HG02970 (cell line): ENCODE measurements at regions not wholly inside any gene's neighbourhood (a gene's known extent, or its start where the extent isn't known, plus 50 kb on each side); places are given as distances from the start of the nearest gene placed in this dataset.

ENCODE experiments used
- ATAC-seq: cut with Tn5 transposase; IDR thresholded peaks from one replicate; pipeline ENCODE4 v1.9.1; 2021; ENCODE audit warnings: mild to moderate bottlenecking, moderate library complexity, moderate number of reproducible peaks; ENCODE audit not compliant: unreplicated experiment, low FRiP score

DNA sequence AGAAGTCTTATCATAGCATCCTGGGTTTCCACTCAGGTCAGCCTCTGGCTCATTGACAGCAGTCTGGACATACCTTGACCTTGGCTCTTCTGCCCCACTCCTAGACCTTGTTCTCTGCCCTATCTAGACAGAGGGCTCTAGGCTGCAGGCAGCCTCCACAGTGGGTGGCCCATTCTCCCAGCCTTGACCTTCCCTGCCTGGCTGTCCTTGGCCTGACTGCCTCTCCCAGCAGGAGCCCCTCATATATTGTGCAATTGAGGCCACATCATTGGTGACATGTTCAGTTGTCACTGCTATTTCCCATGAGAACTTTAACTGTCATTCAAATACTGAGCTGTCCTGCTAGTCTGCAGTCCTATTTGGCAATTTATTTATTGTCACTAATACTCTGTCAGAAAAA lies 503.4 kb downstream of the PLXNA4 start:
- ATAC-seq = no peak

DNA sequence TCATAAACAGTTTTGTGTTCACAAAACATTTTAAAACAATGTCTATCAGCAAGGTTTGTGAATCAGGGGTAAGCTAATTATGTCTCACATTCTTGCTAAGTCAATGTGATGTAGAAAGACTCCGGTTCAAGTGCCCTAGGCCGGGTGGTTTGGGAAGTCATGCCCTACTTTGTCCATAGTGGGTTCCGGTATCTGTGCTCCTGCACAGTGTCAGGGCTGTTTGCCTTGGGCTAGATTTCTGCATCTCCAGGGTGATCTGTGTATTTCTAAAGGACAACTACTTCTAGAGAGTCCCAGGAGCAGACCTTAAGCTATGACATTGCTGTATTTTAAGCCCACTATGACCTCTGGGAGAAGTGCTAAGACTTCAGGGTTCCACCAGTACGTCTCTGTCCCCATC lies 504.1 kb downstream of the PLXNA4 start:
- ATAC-seq = no peak

DNA sequence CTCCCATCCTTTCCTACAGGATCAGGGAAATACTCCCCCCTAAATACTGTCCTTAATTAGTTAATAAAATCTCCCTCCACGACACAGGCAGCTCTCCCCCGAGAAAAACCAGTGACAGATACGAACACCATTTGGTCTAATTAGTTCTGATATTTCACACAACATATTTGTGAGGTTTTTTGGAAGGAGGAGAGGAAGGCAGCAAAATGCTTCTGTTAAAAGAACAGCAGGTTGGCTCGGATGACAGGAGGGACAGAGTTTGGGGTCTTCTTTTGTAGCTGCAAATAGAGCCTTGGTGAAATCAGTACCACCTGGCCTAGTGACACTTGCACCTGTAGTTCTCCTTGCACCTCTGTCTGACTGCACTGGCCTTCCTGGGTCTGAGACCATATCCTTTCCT lies 507.0 kb downstream of the PLXNA4 start:
- no peak for ATAC-seq

DNA sequence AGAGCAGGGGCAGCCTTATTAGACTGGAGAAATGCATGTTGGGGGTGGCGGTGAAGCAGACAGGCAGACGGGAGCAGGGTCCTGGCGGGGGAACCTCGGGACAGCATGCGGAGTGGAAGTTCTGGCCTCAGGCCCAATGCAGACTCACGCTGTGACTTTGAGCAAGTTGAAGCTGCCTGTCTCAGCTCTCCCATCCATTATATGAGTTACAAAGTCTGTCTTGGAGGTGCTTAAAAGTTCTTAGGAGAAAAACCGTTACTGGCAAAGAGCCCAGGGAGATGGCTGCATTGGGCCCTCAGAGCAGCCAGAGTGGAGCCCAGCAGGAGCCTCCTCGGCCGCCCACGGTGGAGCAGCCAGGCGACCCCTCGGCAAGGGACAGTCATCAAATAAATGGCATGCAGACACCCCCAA lies 509.5 kb downstream of the PLXNA4 start:
- ATAC-seq = no peak

DNA sequence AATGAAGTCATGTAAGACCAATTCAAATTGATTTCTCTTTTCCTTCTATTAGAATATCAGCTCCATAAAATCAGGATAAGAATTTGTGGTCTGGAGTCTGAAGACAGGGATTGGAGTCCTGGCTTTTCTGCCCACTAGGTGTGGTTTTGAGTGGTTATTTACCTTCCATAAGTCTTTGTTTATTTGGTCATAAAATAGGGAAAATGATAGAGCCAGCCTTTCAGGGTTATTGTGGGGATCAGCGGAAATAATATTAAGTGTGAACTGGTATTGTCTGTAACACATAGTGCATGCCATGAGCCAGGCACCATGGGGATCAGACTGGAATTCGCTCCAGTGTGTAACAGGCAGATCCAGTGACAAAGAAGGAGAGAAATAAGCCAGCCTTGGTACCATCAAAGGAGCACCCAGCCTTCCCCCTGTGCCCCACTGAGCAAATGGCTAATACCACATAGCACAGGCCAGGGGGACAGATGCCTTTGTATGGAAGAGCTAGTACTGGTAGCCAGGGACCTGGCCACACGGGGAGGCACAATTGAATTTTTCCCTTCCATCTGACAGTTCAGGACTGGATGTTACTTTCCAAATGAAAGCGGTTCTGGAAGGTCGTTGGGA lies 509.7 kb upstream of the PODXL start:
- ATAC-seq = no peak

DNA sequence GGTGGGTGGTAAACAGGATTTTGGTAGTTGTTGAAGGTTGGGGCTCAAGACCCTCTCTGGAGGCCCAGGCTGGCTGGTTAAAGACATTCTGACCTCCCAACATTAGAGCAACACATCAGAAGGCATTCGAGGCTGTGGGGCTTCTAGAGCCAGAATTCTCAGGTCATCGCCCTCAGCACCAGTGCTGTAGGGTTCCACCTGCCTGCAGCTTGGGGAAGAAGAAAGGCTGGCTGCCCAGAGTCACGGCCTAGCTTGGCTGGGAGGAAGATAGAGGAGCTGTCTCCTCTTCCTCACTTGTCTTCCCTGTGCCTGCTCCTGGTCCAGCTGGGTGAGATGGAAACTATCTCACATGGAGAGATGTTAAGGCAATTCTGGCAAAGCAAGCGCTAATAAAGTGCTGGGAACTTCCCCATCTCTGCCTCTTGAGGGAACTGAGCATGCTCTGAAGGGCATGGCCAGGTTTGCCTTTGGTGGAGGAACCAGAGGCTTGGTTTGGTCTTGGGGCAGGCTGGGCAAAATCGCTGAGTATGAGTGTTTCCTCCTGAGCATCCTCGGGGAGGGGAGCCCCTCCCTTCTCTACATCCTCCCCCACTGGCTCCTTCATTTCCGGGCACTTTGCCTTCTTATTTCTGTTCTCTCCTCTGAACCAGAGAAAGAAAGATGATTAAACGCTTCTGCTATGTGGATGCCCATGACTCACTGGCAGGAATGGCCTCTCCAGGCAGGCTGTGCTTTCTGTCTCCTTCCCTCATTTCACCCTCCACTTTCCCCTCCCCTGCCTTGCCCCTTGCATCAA lies 509.0 kb upstream of the PODXL start:
- ATAC-seq = no peak

DNA sequence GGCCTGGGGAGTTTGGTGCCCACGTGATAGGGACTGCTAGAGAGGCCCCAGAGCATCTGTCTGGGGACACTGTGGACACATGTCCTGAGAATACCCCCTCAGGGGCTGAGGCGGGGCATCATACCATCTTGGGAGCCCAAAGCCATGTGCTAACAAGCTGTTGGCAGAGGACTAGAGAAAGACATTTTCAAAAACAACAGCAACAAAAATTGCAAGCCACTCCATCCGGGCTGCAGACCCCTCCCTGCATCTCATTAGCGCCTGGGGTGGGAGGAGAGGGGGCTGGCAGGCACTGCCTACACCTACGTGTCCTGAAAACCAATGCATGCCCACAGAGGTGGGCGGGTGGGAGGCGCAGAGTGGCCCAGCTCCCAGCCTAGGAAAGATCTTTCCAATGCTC lies 507.4 kb upstream of the PODXL start:
- ATAC-seq = no peak

DNA sequence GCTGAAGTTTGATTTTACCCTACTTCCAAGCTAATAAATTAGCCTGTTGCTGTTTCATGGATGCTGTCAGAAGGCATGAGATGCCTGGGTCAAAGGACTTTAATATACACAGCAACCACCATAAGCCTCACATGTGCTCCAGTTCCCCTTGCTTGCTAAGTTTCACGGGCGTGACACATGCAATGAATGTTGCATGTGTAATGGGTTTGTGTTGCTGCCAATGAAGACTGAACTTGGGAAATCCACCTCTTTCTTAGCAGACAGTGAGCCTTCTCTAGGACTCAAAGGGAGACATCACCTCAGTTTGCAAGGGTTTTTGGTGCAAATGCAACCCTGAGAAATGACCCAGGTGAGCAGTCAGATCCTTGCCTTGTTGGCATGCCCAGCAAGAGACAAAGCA lies 505.5 kb upstream of the PODXL start:
- no peak for ATAC-seq

DNA sequence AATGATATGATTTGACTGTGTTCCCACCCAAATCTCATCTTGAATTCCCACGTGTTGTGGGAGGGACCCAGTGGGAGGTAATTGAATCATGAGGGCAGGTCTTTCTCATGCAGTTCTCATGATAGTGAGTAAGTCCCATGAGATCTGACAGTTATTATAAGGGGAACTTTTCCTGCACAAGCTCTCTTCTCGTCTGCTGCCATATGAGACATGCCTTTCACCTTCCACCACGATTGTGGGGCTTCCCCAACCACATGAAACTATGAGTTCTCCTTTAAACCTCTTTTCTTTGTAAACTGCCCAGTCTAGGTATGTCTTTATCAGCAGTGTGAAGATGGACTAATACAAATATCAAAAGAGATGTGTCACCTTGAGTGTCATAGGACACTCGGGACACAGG lies 502.7 kb upstream of the PODXL start:
- no peak for ATAC-seq

DNA sequence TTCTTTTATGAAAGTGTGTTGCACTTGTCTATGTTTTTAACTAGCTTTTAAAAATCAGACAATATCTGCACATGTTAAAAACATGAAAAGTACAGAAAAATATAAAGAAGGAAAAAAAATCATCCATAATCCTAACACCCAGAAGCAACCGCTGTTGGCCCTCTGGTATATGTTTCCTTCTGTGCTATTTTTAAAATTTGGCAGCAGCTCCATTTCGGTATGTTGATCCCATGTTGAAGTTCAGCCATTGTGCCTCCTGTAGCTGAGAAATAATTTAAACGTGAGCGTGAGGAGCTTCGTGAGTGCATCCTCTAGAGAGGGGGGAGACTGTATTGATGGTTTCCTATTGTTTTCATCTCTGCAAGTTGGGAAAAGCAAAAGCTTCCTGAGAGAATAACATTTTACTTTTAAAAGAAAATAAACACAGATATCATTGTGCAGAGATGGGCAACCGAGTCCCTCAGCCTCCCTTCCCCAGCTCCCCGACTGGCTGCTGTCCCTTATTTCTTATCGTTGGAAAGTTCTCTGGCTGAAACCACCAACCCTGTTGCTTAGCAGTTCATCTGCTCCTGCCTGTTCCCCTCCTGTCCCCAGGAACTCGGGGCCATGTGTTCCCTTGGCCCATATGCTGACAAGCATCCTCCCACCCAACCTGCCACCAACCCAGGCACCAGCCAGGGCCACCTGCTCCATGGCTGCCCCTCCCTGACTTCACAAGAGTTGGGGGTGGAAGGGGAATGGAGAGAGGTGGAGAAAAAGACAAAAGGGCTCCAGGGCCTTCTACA lies 499.1 kb upstream of the PODXL start:
- no peak for ATAC-seq

DNA sequence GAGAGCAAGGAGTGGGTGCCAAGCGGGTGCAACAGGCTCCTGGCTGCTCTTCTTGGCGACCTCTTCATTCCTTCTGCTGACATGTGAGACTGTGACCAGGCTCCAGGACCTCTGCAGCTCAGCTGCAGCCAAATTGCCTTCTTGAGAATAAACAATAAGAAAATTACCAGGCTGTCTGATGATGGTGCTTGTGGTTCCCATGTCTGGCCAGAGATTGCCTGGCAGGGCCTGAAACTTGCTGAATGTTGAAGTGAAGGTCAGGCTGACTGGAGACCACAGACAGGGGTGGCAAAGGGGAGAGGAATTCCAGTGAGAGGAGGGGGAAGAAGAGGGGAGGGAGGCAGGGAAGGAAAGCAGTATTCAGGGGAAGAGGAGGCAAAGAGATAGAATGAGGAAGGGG lies 497.4 kb upstream of the PODXL start:
- ATAC-seq = no peak

DNA sequence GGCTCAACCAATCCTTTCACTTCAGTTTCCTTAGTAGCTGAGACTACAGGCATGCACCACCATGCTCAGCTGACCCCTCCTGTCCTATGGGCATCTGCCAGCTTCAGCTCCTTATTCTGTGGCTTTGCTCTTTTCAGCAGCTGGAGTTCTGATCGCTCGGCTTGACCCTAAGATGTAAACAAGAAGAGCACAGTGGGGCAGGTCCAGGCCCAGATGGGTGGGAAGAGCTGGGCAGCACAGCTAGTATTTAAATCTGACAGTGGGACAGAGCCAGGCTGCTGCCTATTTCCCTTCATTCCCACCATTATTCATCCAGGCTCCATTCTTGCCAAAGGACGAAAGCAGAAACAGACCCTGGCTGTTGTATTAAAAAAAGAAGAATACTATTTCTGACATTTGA lies 494.9 kb upstream of the PODXL start:
- no peak for ATAC-seq

DNA sequence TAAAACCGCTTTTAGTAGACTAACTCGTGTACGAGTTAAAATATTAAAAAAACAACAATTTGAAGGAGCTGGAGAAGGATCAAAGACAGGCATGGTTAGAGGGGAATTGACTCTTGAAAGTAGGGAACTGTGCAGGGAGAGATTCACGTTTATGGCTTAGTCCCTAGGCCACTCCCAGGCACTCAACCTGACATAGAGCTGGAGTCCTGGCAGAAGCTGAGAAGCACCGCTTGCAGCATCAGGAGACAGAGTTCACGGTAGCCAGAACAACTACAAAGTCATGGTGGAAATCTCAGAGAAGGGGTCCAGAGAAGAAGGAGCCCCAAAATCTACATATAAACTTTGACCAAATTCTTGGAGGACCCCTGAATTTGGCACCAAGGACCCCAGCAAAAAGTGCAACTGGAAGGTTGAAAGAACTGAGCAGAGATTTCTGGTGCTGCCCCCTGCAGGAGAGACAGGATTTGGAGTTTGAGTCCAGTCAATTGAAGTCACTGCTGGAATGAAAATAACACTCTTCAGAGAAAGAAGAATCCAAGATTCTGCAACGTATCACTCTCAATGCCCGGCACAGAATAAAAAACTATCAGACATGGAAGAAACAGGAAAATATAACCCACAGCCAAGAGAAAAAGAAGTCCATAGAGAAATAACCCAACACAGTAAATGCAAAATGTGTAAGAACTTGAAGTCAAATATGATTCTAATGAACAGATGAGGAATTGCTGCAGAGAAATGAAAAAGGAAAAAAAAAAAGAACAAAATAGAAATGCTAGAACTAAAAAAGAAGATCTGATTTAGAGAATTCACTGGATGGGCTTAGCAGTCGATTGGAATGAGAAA lies 493.3 kb upstream of the PODXL start:
- no peak for ATAC-seq

DNA sequence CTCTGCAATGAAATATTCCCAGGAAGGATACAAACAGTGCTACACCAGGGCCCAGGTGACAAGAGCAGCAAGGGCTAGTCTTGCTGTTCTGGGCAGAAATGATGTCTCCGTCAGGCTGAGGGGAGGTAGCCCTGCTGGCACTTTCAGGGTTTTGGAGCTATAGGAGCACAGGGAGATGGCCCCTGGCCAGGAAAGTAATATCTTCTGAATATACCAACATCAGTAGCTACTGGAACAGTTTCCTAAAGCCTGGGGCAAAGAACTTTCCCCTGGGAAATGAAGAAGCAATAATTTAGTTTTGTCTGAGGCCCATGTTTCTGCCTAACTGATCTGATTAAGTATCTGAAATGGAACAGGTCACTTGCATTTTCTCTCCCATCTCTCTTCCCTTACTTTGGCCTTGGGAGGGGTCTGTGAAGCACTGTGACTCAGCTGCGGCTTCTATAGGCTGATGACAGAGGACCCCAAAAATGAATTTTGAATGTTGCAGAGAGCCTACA lies 489.1 kb upstream of the PODXL start:
- ATAC-seq = no peak

DNA sequence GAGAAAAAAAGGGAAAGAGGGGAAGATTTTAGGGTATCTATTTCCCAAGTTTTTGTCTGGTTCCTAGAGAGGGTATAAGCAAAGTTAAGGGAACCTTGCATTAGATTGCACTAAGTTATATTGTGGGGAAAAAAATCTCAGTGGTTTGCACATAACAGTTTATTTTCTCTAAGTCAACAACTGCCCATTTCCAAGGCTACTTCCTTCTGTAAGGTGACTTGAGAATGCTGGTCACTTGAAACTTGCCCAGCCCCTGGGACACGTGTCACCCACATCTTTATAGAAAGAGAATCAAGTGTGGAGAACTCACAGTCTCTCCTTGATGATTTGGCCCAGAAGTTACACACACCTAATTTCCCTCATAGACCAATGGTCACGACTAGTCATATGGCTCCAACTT lies 488.6 kb upstream of the PODXL start:
- ATAC-seq = no peak

DNA sequence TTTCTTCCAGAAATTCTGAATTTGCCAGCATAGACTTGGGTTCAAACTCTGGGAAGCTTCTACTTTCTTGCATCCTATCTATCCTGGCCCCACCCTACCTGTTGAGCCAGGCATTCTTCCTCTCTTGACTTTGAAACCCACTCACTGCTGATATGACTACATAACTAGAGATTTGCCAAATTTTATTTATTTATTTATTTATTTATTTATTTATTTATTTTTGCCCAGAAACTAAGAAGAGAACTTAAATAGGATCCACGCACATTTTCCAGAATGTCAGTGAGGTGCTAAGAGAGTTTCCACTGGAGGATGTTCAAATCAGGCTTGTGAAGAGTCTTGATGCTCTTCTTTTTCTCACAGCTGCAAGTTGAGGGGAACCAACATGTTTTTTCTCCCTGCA lies 487.8 kb upstream of the PODXL start:
- ATAC-seq = no peak

DNA sequence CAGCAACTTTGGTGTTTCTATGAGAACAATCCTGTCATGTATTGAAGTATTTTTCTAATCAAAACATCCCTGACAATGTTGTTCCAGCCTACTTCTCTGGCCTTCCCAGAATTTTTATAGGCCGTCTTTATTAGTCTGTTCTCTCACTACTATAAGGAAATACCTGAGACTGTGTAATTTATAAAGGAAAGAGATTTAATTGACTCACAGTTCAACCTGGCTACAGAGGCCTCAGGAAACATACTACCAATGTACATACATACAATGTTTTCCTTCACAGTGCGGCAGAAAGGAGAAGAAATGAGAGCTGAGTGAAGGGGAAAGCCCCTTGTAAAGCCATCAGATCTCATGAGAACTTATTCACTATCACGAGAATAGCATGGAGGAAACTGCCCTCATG lies 484.7 kb upstream of the PODXL start:
- no peak for ATAC-seq

DNA sequence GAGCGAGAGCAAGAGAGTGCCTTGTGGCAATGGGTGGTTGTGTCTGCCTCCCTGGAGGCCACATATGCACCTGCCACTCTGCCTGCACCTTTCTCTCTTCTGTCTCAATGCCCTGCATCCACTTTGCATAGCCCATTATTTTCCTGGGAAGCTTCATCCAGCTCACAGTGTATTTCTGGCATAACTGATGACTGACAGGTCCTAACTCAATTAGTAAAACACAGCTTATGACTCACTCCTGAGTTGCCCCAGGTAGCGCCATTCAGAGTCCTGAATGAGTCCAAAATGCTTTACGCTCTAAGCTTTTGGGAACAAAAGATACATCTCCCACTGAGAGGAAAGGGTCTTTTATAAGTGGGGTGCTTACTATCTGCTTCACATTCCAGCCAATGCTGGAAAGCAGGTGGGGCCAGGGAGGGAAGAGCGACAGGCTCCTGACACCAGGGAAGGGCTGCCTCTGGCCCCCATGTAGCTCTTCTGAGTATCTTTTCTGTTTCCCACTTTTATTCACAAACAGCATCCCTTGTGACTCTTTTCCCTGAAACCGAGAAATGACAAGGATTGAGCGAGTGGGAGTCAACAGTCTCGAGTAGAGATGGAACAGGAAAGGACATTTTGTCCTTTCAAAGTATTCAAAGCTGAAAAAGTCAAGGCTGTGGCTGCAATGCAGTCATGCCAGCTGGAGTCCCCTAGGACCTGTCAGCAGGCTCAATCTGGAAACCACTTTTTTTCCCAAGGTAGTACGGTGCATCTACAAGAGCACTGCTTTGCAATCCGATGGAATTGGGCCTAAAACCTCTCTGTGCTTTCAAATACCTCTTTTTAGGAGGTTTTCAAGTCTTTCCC lies 479.3 kb upstream of the PODXL start:
- ATAC-seq = no peak

DNA sequence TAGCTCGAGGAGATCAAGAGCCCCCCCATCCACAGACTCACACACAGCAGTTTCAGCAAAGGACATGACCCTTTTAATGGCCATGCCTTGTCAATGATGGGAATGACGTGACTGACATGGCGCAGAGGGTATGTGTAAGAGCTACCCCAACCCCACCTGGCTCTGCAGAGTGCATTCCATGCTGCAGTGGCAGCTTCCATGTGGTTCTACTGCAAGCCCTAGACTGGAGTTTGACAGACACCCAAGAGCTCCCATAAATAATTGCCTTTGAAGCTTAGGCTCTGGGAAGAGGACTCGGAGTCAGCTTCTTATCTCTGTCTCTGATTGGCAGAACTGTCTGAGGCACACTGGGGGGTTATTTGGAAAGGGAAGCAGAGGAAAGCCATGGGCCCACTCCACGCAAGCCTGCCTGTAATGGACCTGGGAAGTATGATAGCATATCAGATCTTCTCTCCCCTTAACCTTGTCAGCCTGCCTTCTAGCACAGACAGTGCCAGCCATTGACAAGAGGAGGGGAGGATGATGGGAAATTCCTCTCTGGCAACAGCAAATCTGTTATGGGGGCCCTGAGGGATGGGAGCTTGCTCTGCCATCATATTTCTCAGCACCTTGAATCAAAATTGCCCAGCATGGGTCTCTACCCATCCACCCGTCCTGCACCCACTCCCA lies 478.5 kb upstream of the PODXL start:
- ATAC-seq = no peak
